ENCODE measurements at regions not wholly inside any gene's neighbourhood (a gene's known extent, or its start where the extent isn't known, plus 50 kb on each side); places are given as distances from the start of the nearest gene placed in this dataset.

DNA sequence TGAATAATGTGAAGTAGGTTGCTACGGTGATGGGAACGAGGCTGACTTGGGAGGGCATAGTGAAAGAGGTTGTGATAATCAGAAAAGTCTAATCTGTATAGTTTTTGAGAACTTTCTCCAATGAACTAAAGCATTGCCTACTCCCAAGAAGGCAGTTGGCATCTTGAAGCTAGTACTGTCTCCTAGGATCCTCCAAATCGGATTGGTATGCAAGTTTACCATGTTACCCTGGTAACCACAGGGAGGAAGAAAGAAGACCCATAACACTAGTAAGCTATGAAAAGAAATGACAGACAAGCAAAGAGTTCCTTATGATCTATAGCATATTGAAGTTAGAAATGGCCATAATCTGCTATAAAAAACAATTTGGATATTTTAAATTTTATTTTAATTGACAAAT, 127.2 kb upstream of the SYNPR start:
- Histone ChIP-seq H3K27ac (ENCODE audit: low read depth, low read length, poor library complexity, severe bottlenecking) (no peak overlapping the region), H3K4me1 (ENCODE audit: insufficient read depth, low read length, severe bottlenecking) (no peaks in the 10 kb centered on the region), H3K9me2 (ENCODE audit: low read depth, low read length) (no peaks in the 10 kb centered on the region), H3K4me2 (ENCODE audit: low read length) (no peak overlapping the region), H3F3A (ENCODE audit: insufficient read depth, low read length) (no peaks in the 10 kb centered on the region), H3K9ac (ENCODE audit: low read length) (no peak overlapping the region), H3K4me3 (ENCODE audit: low read depth, low read length, poor library complexity, severe bottlenecking) (no peak overlapping the region), H4K20me1 (ENCODE audit: insufficient read depth, low read length) (no peaks in the 10 kb centered on the region), H2AFZ (ENCODE audit: low read length) (no peak overlapping the region), H3K79me2 (ENCODE audit: insufficient read depth, low read length) (no peaks in the 10 kb centered on the region), H3K27me3 (ENCODE audit: insufficient read depth, low read length) (no peaks in the 10 kb centered on the region), H3K36me3 (ENCODE audit: insufficient read depth, low read length) (no peaks in the 10 kb centered on the region), H3K9me3 (ENCODE audit: low read length) (no peaks in the 10 kb centered on the region)
- no peak for TF ChIP-seq EZH2 (IDR thresholded peaks at IDR 0.05; ENCODE audit: borderline replicate concordance, low read length)
- TF ChIP-seq, protein P1, sequence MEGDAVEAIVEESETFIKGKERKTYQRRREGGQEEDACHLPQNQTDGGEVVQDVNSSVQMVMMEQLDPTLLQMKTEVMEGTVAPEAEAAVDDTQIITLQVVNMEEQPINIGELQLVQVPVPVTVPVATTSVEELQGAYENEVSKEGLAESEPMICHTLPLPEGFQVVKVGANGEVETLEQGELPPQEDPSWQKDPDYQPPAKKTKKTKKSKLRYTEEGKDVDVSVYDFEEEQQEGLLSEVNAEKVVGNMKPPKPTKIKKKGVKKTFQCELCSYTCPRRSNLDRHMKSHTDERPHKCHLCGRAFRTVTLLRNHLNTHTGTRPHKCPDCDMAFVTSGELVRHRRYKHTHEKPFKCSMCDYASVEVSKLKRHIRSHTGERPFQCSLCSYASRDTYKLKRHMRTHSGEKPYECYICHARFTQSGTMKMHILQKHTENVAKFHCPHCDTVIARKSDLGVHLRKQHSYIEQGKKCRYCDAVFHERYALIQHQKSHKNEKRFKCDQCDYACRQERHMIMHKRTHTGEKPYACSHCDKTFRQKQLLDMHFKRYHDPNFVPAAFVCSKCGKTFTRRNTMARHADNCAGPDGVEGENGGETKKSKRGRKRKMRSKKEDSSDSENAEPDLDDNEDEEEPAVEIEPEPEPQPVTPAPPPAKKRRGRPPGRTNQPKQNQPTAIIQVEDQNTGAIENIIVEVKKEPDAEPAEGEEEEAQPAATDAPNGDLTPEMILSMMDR (IDR thresholded peaks at IDR 0.05; ENCODE audit: low read length) = no peak

DNA sequence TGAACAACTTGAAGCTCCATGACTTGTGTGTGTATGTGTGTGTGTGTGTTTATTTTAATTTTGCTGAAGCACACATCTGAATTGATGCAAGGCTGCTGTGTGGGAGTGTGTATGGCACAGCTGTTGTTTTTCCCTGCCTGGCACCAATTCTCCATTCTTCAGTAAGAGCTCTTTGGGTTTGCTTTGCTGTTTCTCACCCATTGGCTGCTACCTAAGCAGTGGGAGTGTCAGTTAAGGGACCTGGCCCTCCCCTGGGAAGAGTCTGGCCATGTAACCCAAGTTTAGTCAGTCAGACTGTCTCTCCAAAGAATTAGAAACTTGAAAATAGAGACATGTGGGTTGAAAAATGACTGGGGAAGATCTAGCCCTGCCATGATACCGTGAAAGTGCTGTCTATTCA, 126.2 kb upstream of the SYNPR start:
- Histone ChIP-seq H3K4me1 (ENCODE audit: insufficient read depth, low read length, severe bottlenecking) (no peaks in the 10 kb centered on the region), H3F3A (ENCODE audit: insufficient read depth, low read length) (no peaks in the 10 kb centered on the region), H3K27me3 (ENCODE audit: insufficient read depth, low read length) (no peaks in the 10 kb centered on the region), H3K79me2 (ENCODE audit: insufficient read depth, low read length) (no peaks in the 10 kb centered on the region), H3K27ac (ENCODE audit: low read depth, low read length, poor library complexity, severe bottlenecking) (no peak overlapping the region), H4K20me1 (ENCODE audit: insufficient read depth, low read length) (no peaks in the 10 kb centered on the region), H2AFZ (ENCODE audit: low read length) (no peak overlapping the region), H3K9me3 (ENCODE audit: low read length) (no peaks in the 10 kb centered on the region), H3K9me2 (ENCODE audit: low read depth, low read length) (no peaks in the 10 kb centered on the region), H3K4me3 (ENCODE audit: low read depth, low read length, poor library complexity, severe bottlenecking) (no peak overlapping the region), H3K9ac (ENCODE audit: low read length) (no peak overlapping the region), H3K4me2 (ENCODE audit: low read length) (no peak overlapping the region), H3K36me3 (ENCODE audit: insufficient read depth, low read length) (no peaks in the 10 kb centered on the region)
- TF ChIP-seq EZH2 (IDR thresholded peaks at IDR 0.05; ENCODE audit: borderline replicate concordance, low read length) = no peak
- TF ChIP-seq, protein P1 (IDR thresholded peaks at IDR 0.05; ENCODE audit: low read length) = no peak

DNA sequence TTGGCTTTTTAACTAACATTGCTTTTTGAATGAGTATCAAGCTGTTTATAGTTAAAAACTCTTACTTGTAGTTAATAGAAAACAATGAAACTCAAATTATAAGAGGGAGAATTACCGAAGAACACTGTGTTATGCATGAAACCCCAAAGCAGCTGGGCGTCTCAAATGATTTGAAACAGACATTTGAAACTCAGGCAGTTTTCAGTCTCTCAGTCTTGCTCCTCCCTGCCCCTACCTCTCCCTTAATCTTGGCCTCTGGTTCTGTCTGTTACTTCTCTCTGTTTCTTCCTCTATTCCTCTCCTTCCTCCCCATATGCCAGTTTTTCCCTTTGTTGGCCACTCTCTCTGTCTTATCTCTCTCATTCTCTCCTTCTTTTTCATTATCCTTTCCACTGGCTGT, 118.3 kb upstream of the SYNPR start:
- Histone ChIP-seq H3K79me2 (ENCODE audit: insufficient read depth, low read length) (no peaks in the 10 kb centered on the region), H3K27ac (ENCODE audit: low read depth, low read length, poor library complexity, severe bottlenecking) (no peak overlapping the region), H3K27me3 (ENCODE audit: insufficient read depth, low read length) (no peaks in the 10 kb centered on the region), H3K4me2 (ENCODE audit: low read length) (no peak overlapping the region), H3K9me3 (ENCODE audit: low read length) (no peaks in the 10 kb centered on the region), H3K4me1 (ENCODE audit: insufficient read depth, low read length, severe bottlenecking) (no peaks in the 10 kb centered on the region), H3K9me2 (ENCODE audit: low read depth, low read length) (no peaks in the 10 kb centered on the region), H3K4me3 (ENCODE audit: low read depth, low read length, poor library complexity, severe bottlenecking) (no peak overlapping the region), H3F3A (ENCODE audit: insufficient read depth, low read length) (no peaks in the 10 kb centered on the region), H2AFZ (ENCODE audit: low read length) (no peak overlapping the region), H3K36me3 (ENCODE audit: insufficient read depth, low read length) (no peaks in the 10 kb centered on the region), H4K20me1 (ENCODE audit: insufficient read depth, low read length) (no peaks in the 10 kb centered on the region), H3K9ac (ENCODE audit: low read length) (no peak overlapping the region)
- TF ChIP-seq, protein P1 (IDR thresholded peaks at IDR 0.05; ENCODE audit: low read length) = no peak
- TF ChIP-seq EZH2 (IDR thresholded peaks at IDR 0.05; ENCODE audit: borderline replicate concordance, low read length) = no peak
